Transverse colon (tissue), 4 donors: ENCODE measurements at regions not wholly inside any gene's neighbourhood (a gene's known extent, or its start where the extent isn't known, plus 50 kb on each side); places are given as distances from the start of the nearest gene placed in this dataset.

Experiments used
- DNase-seq: peaks from one replicate; pipeline ENCODE4 v3.0.0-alpha.2; 2019
- H3K27ac ChIP-seq, 4 donors: fragments of 200-600 bp; sonication (generic); 2 replicates each; pipeline ENCODE4 v1.5.1; 2016 to 2018; ENCODE audit warnings: inconsistent platforms in 4 of 4
- H3K27me3 ChIP-seq: fragments of 200-600 bp; sonication (generic); 2 replicates; pipeline ENCODE4 v1.5.1; 2017; ENCODE audit warnings: inconsistent platforms
- H3K36me3 ChIP-seq, 4 donors: fragments of 200-600 bp; sonication (generic); 2 replicates each; pipeline ENCODE4 v1.5.1; 2017 to 2019; ENCODE audit warnings: inconsistent platforms in 4 of 4
- H3K4me1 ChIP-seq, 4 donors: fragments of 200-600 bp; sonication (generic); 2 replicates each; pipeline ENCODE4 v1.5.1; 2017 to 2020; ENCODE audit warnings: inconsistent platforms in 4 of 4
- H3K4me3 ChIP-seq, 4 donors: fragments of 200-600 bp; sonication (generic); 1 replicate in 1 of 4; 2 replicates in 3 of 4; pipeline versions ENCODE4 v1.5.1 to v1.6.1; 2017 to 2019; ENCODE audit warnings: inconsistent platforms in 4 of 4
- H3K9me3 ChIP-seq, 2 donors: fragments of 200-600 bp; sonication (generic); 2 replicates each; pipeline ENCODE4 v1.5.1; 2017 to 2019; ENCODE audit warnings: inconsistent platforms in 2 of 2
- CTCF ChIP-seq, 5 experiments: fragments of 200-600 bp in 3 of 5; fragments of 450-650 bp in 2 of 5; sonication (generic) in 3 of 5; IDR thresholded peaks; 1 replicate in 2 of 5; 2 replicates in 3 of 5; pipeline ENCODE4 v1.5.1; 2016 to 2017; ENCODE audit warnings: antibody characterized with exemption in 5 of 5, inconsistent platforms in 3 of 5, mild to moderate bottlenecking in 2 of 5, moderate library complexity in 1 of 5
- EP300 ChIP-seq: sonication (generic); formaldehyde crosslinking; IDR thresholded peaks from one replicate; pipeline ENCODE4 v1.6.1; 2017; ENCODE audit warnings: antibody characterized with exemption, low read depth
- POLR2A ChIP-seq: fragments of 450-650 bp; IDR thresholded peaks from one replicate; pipeline ENCODE4 v1.6.1; 2016; ENCODE audit warnings: antibody characterized with exemption, mild to moderate bottlenecking, moderate library complexity
- POLR2AphosphoS5 ChIP-seq, 3 donors: sonication (generic); formaldehyde crosslinking; IDR thresholded peaks; one replicate each; pipeline ENCODE4 v1.6.1; 2016; ENCODE audit warnings: antibody characterized with exemption in 3 of 3
- WGBS, 2 donors: methylation state at CpG; one replicate each; pipeline ENCODE4 v1.1.5; 2018; ENCODE audit warnings: low coverage in 1 of 2; 5-methylcytosine and 5-hydroxymethylcytosine counted together
- in situ Hi-C, 4 donors: fragments of 200-750 bp; cut with MboI; loops; one replicate each; pipeline versions ENCODE4 v1.15.0 to v1.15.1; 2017; ENCODE audit warnings: low sequenced_read_pairs in 3 of 4, low pct_ligation_motif_present in 1 of 4, low pct_unique_long_range_greater_than_20kb in 1 of 4
- intact Hi-C: fragments of 100-400 bp; cut with DNase I; formaldehyde crosslinking; loops from one replicate; pipeline ENCODE4 v1.15.1; 2023; ENCODE audit warnings: low total_unique reads

GRCh38 chr6:139641376-139641775 is 266.9 kb upstream of the CITED2 start:
- in situ Hi-C loops = no loop called here
- H3K4me3 ChIP-seq = no peak overlapping the region
- H3K27ac ChIP-seq = no peak overlapping the region
- intact Hi-C loops = no loop called here
- H3K27me3 ChIP-seq = no peaks in the 10 kb centered on the region
- WGBS, 2 donors = 76 to 83% methylated on average over 3 of the region's 3 CpGs
- DNase-seq = no peak
- no peaks in the 10 kb centered on the region for H3K9me3 ChIP-seq
- no peak for TF ChIP-seq EP300
- no peak for TF ChIP-seq CTCF (IDR thresholded peaks at IDR 0.05)
- TF ChIP-seq POLR2A = no peak
- TF ChIP-seq POLR2AphosphoS5 (IDR thresholded peaks at IDR 0.05) = no peak
- H3K36me3 ChIP-seq = no peaks in the 10 kb centered on the region
- peaks cover 0 to 13% (median 2%) of the 10 kb centered on the region in 4 donors for H3K4me1 ChIP-seq

DNA sequence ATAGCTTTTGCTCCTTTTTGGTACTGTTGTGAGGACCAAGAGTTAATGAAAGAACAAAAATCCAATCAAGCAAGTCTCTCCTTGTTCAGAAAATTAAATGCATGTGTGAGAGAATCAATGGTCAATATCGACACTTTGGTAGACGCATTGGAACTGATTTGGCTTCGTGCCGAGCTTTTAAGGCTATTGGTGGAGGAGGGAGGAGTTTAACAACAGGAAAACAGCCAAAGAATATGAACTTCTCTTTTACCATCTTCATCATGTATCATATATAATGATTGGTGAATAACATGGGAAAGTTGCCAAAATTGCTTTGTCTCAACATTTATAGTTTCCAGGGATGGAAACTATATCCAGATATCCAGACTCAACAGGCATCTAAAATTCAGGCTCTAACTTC is 266.5 kb upstream of the CITED2 start:
- Histone ChIP-seq H3K27me3 (no peaks in the 10 kb centered on the region), H3K36me3 (no peaks in the 10 kb centered on the region), H3K4me1 (peaks cover 0 to 13% (median 2%) of the 10 kb centered on the region in 4 donors), H3K4me3 (no peak overlapping the region), H3K9me3 (no peaks in the 10 kb centered on the region), H3K27ac (no peak overlapping the region)
- no peak for TF ChIP-seq POLR2A
- TF ChIP-seq EP300 = no peak
- no peak for TF ChIP-seq CTCF (IDR thresholded peaks at IDR 0.05)
- TF ChIP-seq POLR2AphosphoS5 (IDR thresholded peaks at IDR 0.05) = no peak
- no peak for DNase-seq
- intact Hi-C loops (no loop called here), in situ Hi-C loops (no loop called here)
- WGBS, 2 donors = 65 to 75% methylated on average over 4 of the region's 4 CpGs

DNA sequence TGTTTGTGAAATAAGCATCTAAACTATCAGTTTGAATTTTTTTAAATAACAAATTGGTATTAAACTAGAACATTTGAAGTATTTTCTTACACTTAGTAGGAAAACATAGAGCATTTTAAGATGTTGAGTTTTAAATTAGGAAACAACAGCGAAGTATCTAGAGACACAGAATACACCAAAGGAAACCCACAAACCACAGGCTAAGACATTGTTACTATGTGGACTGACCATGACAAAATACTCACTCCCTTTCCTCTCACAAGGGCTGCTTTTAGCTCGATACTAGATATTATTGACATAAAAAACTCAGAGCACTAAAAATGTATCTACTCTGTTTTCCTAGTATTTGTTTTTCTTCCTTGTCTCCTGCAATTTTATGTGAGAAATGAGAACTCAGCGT is 266.0 kb upstream of the CITED2 start:
- H3K4me1 ChIP-seq = peaks cover 0 to 11% (median under 1%) of the 10 kb centered on the region in 4 donors
- intact Hi-C loops (no loop called here), in situ Hi-C loops (no loop called here)

DNA sequence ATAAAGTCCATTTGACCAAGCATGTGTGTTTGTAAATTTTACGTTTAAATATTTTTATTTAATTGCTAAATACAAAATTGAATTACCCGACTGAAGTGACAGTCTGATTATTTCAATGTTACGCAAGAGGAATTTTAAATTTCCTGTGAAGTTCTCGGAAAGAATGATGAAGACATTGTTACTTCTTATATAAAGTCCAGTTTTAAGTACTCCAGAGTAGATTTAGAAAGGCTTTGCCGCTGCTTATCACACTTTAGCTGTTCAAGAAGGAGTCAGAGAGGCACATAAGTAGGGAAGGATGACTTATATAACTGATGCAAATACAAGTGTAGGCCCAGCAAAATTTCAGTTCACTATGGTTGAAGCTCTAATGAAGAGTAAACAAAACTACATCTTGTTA is 265.1 kb upstream of the CITED2 start:
- no peak for TF ChIP-seq POLR2AphosphoS5 (IDR thresholded peaks at IDR 0.05)
- TF ChIP-seq CTCF (IDR thresholded peaks at IDR 0.05) = no peak
- no peak for TF ChIP-seq EP300
- no peak for TF ChIP-seq POLR2A
- no peaks in the 10 kb centered on the region for H3K36me3 ChIP-seq
- WGBS, 2 donors = 85 to 88% methylated on average over 5 of the region's 5 CpGs
- intact Hi-C loops (no loop called here), in situ Hi-C loops (no loop called here)
- no peaks in the 10 kb centered on the region for H3K9me3 ChIP-seq
- peaks cover 0 to 5% (median 0%) of the 10 kb centered on the region in 4 donors for H3K4me1 ChIP-seq
- H3K4me3 ChIP-seq = no peak overlapping the region
- no peak for DNase-seq
- H3K27ac ChIP-seq = no peak overlapping the region
- H3K27me3 ChIP-seq = no peaks in the 10 kb centered on the region

More for the DNA sequence above, 266.0 kb upstream of the CITED2 start:
- Histone ChIP-seq H3K36me3 (no peaks in the 10 kb centered on the region), H3K4me3 (no peak overlapping the region), H3K27me3 (no peaks in the 10 kb centered on the region), H3K27ac (no peak overlapping the region), H3K9me3 (no peaks in the 10 kb centered on the region)
- no peak for DNase-seq
- WGBS, 2 donors = 58 to 67% methylated on average over 3 of the region's 3 CpGs
- no peak for TF ChIP-seq POLR2A
- no peak for TF ChIP-seq POLR2AphosphoS5 (IDR thresholded peaks at IDR 0.05)
- no peak for TF ChIP-seq EP300
- no peak for TF ChIP-seq CTCF (IDR thresholded peaks at IDR 0.05)
